ENCODE measurements at regions not wholly inside any gene's neighbourhood (a gene's known extent, or its start where the extent isn't known, plus 50 kb on each side); places are given as distances from the start of the nearest gene placed in this dataset.

DNA sequence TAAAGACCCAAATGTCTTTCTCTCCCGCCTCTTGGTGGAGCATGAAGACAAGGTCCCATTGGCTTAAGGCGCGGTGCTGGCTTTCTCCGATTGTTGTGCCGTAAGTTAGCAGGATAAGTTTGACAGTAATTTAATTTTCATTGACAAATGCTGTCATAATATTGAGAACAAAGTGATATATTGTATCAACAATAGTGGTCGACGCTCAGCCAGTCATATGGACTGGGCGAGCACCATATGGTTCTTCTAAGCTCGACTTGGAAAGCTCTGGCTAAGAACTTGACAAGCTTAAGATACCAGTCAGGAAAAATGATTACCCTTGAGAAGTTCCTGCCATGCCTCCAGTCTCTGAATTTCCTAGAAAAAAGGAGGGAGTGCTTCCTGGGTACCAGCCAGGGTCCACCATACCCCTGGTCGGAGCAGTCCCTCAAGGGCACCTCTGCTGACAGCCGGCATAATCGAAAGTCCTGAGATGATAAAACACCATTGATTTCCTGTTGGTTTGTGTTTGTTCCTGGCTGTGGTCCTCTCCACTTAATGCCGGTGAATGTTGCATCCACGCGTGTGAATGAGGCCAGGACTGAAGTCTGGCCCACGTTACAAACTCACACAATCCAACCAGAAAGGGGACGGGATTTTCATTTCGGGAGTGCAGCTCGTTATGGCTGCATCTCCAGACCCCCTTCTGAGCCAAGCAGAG, 262.1 kb downstream of the ZNF536 start:
- no peaks in the 10 kb centered on the region for H3K36me3 ChIP-seq (ENCODE audit: low read depth)
- DNase-seq = no peak
- TF ChIP-seq, protein P1, sequence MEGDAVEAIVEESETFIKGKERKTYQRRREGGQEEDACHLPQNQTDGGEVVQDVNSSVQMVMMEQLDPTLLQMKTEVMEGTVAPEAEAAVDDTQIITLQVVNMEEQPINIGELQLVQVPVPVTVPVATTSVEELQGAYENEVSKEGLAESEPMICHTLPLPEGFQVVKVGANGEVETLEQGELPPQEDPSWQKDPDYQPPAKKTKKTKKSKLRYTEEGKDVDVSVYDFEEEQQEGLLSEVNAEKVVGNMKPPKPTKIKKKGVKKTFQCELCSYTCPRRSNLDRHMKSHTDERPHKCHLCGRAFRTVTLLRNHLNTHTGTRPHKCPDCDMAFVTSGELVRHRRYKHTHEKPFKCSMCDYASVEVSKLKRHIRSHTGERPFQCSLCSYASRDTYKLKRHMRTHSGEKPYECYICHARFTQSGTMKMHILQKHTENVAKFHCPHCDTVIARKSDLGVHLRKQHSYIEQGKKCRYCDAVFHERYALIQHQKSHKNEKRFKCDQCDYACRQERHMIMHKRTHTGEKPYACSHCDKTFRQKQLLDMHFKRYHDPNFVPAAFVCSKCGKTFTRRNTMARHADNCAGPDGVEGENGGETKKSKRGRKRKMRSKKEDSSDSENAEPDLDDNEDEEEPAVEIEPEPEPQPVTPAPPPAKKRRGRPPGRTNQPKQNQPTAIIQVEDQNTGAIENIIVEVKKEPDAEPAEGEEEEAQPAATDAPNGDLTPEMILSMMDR (IDR thresholded peaks at IDR 0.05) = no peak
- no peaks in the 10 kb centered on the region for H3K4me1 ChIP-seq (ENCODE audit: low read depth)
- ATAC-seq = no peak
- intact Hi-C loops (cut with DNase I, micrococcal nuclease) = no loop called here
- no peak overlapping the region for H3K4me3 ChIP-seq
- no peaks in the 10 kb centered on the region for H3K9me3 ChIP-seq

DNA sequence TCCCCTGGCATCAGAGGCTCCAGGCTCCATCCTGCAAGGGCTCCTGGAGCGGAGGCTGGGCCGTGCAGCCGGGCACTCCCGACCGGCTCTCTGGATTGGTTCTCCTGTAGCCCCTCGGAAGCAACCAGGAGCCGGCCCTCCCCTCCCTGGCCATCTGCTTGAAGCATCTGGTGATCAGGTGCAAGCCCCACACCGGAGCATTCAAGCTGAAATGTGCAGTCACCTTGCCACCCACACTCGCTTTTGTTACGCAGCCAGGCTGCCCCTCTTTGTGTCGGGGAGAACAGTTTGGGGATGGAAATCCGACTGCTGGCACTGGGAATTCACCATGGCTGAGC, 258.8 kb downstream of the ZNF536 start:
- no peaks in the 10 kb centered on the region for H3K4me1 ChIP-seq (ENCODE audit: low read depth)
- no peaks in the 10 kb centered on the region for H3K9me3 ChIP-seq
- no peaks in the 10 kb centered on the region for H3K36me3 ChIP-seq (ENCODE audit: low read depth)
- TF ChIP-seq, protein P1 (IDR thresholded peaks at IDR 0.05) = no peak
- DNase-seq (no peak), ATAC-seq (no peak)
- intact Hi-C loops (cut with DNase I, micrococcal nuclease) = no loop called here
- H3K4me3 ChIP-seq = no peak overlapping the region

DNA sequence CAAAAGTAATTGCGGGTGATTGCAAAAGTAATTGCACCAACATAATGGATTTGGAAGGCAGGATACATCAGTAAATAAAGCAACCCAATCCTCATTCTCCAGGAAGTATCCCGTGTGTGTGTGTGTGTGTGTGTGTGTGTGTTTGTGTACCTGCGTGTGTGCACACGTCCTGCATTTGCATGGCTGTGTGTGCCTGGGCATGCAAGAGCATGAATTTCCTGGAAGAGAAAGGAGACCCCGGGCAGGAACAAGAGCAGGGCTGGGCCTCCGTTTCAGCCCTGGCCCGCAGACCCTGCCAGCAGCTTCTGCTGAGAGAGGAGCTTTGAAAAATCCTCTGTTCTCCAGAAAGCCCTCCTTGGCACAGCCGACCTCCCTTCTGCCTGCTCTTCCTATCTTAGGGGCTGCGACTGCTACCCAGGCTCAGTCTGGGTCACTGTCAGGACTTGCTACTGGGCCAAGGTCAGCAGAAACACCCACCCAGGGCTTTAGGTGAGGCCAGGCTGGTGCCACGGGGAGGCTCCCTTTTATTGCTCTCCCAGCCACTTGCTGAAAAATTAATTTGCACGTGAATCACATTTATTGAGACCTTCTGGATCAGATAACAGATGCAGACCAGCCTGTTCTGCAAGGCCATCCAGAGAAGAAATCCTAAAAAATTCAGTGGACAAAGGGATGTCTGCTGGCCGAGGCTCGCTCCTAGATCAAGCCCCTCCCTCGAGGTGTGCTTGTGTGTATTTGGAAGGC, 258.3 kb downstream of the ZNF536 start:
- ATAC-seq (no peak), DNase-seq (no peak)
- intact Hi-C loops (cut with DNase I, micrococcal nuclease) = no loop called here
- H3K4me3 ChIP-seq = no peak overlapping the region
- H3K36me3 ChIP-seq (ENCODE audit: low read depth) = no peaks in the 10 kb centered on the region
- H3K9me3 ChIP-seq = no peaks in the 10 kb centered on the region
- H3K4me1 ChIP-seq (ENCODE audit: low read depth) = no peaks in the 10 kb centered on the region
- TF ChIP-seq, protein P1 (IDR thresholded peaks at IDR 0.05) = no peak

DNA sequence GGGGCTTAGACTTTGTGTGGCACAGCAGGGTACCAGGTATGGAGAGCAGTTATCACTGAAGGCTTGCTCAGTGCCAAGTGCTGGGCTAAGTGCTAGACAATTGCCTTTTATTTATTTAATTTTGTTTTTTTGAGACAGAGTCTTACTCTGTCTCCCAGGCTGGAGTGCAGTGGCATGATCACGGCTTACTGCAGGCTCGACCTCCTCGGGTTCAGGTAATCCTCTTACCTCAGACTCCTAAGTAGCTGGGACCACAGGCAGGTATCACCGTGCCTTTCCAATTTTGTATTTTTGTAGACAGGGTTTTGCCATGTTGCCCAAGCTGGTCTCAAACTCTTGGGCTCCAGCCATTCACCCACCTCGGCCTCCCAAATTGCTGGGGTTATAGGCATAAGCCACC, 256.9 kb downstream of the ZNF536 start:
- ATAC-seq (no peak), DNase-seq (no peak)
- no peaks in the 10 kb centered on the region for H3K9me3 ChIP-seq
- TF ChIP-seq, protein P1 (IDR thresholded peaks at IDR 0.05) = no peak
- H3K36me3 ChIP-seq (ENCODE audit: low read depth) = no peaks in the 10 kb centered on the region
- H3K4me3 ChIP-seq = no peak overlapping the region
- intact Hi-C loops (cut with DNase I, micrococcal nuclease) = no loop called here
- no peaks in the 10 kb centered on the region for H3K4me1 ChIP-seq (ENCODE audit: low read depth)

DNA sequence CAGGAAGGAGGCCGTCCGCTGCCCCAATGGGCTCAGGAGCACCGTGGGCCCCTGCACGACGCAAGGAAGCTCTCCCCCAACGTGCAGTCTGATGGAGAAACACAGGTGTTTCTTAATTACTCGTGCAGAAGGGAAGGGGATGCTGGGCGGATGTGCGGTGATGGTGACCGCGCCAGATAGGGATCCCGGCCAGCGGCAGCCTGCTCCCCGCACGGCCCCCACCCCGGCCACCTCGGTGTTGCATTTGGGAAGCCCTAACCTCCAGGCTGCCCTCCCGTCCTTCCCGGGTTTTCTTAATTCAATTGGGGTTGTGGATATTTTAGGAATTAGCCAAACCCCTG, 254.4 kb downstream of the ZNF536 start:
- Histone ChIP-seq H3K9me3 (peaks cover 6% of the 10 kb centered on the region), H3K4me3 (no peak overlapping the region), H3K36me3 (ENCODE audit: low read depth) (no peaks in the 10 kb centered on the region), H3K4me1 (ENCODE audit: low read depth) (no peaks in the 10 kb centered on the region)
- TF ChIP-seq, protein P1 (IDR thresholded peaks at IDR 0.05) = no peak
- DNase-seq (no peak), ATAC-seq (no peak)
- intact Hi-C loops (cut with DNase I, micrococcal nuclease) = no loop called here
